ENCODE measurements at regions not wholly inside any gene's neighbourhood (a gene's known extent, or its start where the extent isn't known, plus 50 kb on each side); places are given as distances from the start of the nearest gene placed in this dataset.

DNA sequence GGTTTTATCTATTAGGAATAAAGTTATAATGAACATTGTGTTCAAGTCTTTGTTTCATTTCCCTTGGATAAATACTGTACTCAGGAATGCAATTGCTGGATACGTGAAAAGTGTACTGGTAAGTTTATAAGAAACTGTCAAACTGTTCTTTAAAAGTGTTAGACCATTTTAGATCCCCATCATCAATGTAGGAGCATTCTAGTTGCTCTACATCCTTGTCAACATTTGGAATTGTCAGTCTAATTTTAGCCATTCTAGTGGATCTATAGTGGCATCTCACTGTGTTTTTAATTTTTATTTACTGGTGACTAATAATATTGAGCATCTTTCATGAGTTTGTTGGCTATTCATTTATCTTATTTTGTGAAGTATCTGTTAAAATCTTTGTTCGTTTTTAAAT lies 354.0 kb upstream of the NRP1 start:
- DNase-seq = no peak

DNA sequence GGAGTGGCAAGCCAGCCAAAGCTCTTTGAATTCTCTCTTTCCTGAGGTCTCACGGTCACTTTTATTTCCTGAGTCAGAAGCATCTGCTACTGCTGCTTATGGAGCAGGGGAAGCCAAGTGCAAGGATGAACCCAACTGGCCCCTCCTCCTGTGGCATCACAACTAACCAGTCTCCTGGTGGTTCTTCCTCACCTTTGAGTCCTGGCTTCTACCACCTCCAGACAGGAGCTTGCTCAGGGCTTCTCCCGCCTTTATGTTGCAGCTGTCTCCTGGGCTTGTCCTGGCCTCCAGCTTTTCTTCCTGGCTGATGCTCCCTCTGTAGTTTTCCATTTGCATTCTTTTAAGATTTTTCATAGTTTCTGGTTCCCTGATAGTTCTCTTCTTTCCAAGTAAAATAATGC lies 349.7 kb upstream of the NRP1 start:
- DNase-seq = no peak

- peak; percentile 61 for DNase-seq
These were observed 347.1 kb upstream of the NRP1 start for GRCh38 chr10:33681595-33681994.

- no peak for DNase-seq
These were observed 345.6 kb upstream of the NRP1 start for GRCh38 chr10:33680036-33680435.

DNA sequence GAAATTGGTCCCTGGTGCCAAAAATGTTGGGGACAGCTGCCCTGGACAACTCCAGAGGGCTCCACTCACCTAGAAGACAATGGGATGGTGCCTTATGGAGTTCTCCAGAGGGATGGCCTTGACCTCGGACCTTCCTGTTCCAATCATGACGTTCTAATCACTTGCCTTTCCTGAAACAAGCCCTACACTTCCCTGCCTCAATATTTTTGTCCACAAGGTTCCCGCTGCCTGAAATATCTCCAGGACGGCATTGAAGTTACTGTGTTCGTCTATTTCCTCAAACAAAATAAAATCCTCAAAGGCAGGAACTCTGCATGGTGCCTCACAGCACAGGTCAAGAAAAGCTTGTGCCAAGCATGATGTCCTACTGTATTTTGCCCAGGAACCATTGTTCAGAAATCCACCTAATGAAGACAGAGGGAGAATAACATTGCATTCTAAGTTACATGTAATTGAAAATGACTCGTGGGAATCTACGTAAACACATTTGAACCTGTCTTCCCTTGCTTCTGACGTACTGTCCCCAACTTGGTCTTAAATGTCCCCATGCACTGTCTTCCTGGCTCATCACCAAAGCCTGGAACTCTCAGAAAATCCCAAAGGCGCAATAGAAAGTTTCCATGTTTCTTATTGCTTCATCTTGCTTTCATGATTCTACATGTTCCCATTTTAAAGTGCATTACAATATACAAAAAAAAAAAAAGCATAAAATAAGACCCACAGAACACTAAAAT lies 342.3 kb upstream of the NRP1 start:
- DNase-seq = no peak

DNA sequence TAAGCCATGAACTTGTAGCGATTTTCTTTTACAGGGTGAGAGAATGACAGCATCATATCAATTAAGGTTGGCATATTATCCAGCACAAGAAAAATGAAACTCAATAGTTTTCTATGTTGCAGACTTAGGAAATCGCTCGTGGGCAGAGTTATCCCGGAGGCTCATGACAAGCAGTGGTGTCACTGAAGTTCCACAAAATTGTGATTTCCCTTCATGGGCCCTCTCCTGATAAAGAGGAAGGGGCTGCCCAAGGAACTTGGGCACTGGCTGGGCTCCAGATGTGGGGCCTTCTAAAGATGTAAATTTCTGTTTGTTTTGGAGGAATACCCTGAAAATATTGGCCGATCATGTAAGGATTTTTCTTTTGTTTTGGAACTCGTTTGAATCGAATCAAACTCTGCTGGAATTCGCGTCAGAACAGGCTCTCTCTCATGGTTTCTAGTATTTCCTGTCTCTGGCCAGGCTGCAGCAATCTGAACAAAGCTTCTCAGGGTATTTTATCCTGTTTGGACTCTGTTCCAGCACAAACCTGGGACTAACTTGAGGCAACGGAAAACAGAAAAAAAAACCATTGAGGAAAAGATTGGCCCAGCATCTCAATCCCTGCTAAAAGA lies 340.6 kb upstream of the NRP1 start:
- no peak for DNase-seq

GRCh38 chr10:33674491-33674890 lies 340.0 kb upstream of the NRP1 start:
- no peak for DNase-seq

DNA sequence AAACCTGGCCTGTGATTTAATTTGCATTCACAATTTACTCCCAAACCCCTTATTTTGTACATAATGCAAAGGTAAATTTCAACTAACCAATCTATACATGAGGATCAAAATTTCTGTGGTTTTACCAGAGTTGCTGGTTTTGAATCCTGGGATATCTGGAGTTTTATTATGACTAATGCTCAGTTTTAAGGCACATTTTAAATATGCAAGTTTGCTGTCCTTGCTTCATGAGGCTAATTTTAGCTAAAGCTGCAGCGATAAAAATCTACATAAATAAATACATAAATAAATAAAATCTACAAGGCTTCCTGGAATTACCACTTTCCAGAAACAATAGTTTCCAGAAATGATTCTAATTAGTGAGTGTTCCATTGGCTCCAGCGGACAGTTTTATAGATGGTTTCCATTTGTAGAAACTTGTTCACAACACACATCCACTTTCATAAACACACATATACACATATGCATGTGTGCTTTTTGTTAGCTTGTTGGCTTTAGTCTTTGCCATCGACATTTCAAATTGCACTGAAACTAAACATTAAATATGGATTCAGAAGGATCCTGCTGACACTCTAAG lies 339.5 kb upstream of the NRP1 start:
- no peak for DNase-seq

- no peak for DNase-seq
These were observed 335.4 kb upstream of the NRP1 start for GRCh38 chr10:33669904-33670303.

- peak; percentile 74 for DNase-seq
These were observed 332.4 kb upstream of the NRP1 start for GRCh38 chr10:33666686-33667480.

- DNase-seq = no peak
These were observed 331.0 kb upstream of the NRP1 start for GRCh38 chr10:33665501-33665900.

- peak; percentile 68 for DNase-seq
These were observed 329.6 kb upstream of the NRP1 start for GRCh38 chr10:33664070-33664469.

- DNase-seq = peak; percentile 97
These were observed 327.3 kb upstream of the NRP1 start for GRCh38 chr10:33661580-33662336.

- DNase-seq = no peak
These were observed 325.9 kb upstream of the NRP1 start for GRCh38 chr10:33660329-33660728.

DNA sequence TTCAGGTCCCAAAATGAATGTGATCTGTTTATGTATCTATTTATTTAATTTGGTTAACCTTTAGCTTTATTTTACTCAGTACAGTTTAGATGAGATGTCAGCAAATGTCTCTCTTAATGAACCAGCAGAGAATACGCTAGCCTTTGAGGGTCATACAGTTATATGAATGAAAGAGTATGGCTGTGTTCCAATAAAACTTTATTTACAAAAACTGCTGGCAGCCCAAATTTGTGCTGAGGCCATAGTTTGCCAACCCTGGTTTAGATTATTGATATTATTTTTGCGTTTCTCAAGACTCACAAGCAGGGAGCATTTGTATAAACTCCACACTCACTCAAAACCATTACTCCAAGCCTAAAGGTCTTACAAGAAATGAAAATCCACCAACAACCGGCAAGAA lies 323.4 kb upstream of the NRP1 start:
- DNase-seq = no peak

GRCh38 chr10:33657154-33657908 lies 322.9 kb upstream of the NRP1 start:
- no peak for DNase-seq

DNA sequence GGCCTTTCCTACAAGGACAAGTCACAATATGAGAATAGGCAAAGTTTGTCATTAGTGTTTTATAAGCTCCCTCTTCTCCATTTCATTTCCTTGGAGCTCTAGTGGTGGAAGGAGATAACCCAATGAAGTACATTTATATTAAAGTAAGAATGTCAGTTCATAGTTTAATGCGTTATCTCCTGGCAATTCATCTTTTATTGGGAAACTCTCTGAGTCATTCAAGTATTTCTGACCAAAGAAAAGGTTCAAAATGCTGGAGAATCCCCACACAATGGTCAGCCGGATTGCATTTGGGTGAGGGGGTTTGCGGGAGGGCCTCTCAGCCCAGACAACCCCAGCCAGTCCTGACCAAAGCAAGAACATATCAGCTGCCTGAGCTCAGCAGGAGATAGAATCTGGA lies 321.5 kb upstream of the NRP1 start:
- DNase-seq = no peak

DNA sequence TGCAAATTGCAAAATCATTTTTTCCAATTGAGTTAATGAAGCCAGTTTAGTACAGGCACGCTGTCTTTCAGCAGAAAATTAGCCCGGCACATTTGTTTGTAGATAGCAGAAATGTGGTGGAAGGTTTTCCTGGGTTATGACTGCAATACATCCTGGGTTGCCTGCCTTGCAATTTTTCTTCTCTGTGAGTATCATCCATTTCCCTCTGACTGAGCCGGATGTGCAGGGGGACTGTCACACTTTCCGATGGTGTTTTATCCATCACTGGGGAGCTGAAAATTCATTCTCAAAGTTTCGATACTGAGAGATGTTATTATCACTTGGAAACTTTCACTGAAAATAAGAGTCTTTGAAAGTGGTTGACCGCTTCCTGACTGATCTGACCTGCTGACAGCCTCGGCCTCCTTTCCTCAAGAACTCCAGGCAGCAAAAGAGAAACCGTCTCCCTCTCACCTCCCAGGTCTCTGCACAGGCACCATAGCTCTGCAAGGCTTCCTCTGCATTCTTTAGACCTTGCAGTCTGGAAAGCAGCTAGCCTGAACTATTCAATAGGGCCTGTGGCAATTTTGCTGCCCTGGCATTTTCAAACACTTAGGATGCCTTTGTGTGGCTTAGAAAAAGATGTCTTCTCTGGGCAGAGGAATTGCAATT lies 320.8 kb upstream of the NRP1 start:
- peak; percentile 17 for DNase-seq

- peak; percentile 63 for DNase-seq
These were observed 319.3 kb upstream of the NRP1 start for GRCh38 chr10:33653584-33654367.

DNA sequence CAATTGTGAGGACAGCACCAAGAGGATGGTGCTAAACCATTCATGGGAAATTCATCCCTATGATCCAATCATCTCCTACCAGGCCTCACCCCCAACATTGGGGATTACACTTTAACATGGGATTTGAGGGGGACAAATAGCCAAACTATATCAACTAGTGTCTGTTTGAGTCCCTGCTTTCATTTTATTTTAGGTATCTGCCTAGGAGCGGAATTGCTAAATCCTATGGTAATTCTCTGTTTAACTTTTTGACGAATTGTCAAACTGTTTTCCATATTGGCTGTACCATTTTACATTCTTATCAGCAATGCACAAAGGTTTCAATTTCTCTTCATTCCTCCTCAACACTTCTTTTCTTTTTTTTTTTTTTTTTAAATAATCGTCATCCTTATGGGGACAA lies 318.4 kb upstream of the NRP1 start:
- DNase-seq = no peak

- DNase-seq = peak; percentile 81
These were observed 315.7 kb upstream of the NRP1 start for GRCh38 chr10:33650131-33650530.
